ENCODE measurements at regions not wholly inside any gene's neighbourhood (a gene's known extent, or its start where the extent isn't known, plus 50 kb on each side); places are given as distances from the start of the nearest gene placed in this dataset.
"Not testable (repeated sequence)": the region's sequence is repeated elsewhere in the genome, so short reads cannot be mapped to it uniquely, and the experiment has no call there.

DNA sequence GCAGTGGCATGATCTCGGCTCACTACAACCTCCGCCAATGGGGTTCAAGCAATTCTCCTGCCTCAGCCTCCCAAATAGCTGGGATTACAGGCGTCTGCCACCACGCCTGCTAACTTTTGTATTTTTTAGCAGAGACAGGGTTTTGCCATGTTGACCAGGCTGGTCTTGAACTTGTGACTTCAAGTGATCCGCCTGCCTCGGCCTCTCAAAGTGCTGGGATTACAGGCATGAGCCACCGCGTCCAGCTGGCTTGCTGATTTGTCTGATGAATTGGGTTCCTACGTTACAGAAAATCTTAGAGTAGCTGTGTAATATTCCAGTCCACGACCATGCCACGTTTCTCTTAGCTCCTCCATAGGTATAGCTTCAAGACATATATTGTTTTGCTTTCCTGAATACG lies 102.6 kb upstream of the OTOS start:
- DNase-seq, result not testable (repeated sequence)

DNA sequence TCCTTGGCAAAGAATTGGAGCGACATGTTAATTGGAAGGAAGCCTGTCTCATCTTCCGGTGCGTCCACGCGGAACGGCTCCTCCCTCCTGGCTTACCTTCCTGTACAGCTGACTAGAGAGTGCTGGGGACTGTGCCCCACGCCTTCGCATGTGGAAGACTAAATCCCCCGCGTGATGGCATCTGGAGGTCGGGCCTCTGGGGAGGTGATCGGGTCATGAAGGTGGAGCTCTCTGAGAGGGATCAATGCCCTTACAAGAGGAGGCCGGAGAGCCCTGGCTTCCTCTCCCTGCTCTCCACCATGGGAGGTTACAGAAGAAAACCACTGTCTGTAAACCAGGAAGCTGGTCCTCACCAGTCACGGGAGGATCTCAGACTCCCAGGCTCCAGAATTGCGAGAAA lies 104.1 kb upstream of the OTOS start:
- DNase-seq, result no peak

DNA sequence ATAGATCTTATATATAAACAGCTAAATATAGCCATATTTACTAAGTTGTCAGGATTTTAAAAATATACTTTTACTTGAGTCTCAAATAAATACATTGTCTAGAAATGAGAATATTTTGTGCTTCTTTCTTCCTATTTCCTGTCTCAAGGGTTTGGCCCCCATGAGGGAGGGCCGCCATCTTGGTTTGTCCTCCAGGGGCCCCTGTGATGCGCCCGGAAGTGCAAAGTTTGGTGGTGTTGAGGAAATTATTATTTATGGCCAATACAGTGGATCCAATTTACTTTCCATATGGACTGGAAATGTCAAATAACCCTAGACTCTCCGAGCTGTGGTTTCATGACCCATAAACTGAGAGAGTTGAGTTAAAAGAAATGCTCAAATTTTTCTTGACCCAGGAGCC lies 104.7 kb upstream of the OTOS start:
- DNase-seq, result no peak

- no peak for DNase-seq
These were observed 105.2 kb upstream of the OTOS start for GRCh38 chr2:240245706-240246105.

- DNase-seq, result no peak
These were observed 105.8 kb upstream of the OTOS start for GRCh38 chr2:240246173-240246820.

DNA sequence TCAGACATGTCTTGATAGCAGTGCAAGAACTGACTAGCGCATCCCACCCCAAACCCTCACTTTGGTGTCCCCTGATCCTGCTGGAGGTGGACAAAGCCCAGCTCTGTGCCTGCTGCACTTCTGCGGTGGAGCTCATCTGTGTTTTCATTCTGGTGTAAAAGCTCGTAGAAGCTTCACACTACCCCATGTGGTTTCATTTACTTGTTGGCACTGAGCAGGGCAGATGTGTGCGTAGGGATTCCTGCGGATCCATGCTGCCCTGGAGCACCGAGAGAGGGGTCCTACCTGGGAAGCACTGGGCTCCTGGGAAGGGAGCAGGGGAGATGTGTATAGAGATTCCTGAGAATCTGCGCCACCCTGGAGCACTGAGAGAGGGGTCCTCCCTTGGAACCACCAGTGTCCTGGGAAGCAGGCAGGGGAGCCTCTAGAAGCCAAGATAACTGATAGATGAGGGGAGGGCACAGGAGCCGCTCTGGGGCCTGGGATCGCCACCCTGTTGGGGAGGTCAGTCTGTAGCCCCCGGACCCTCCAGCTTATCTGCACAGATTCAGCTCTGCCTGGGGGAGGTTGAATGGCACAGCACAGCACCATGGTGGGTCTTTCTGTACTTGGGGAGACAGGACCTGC lies 106.9 kb upstream of the OTOS start:
- DNase-seq, result no peak

DNA sequence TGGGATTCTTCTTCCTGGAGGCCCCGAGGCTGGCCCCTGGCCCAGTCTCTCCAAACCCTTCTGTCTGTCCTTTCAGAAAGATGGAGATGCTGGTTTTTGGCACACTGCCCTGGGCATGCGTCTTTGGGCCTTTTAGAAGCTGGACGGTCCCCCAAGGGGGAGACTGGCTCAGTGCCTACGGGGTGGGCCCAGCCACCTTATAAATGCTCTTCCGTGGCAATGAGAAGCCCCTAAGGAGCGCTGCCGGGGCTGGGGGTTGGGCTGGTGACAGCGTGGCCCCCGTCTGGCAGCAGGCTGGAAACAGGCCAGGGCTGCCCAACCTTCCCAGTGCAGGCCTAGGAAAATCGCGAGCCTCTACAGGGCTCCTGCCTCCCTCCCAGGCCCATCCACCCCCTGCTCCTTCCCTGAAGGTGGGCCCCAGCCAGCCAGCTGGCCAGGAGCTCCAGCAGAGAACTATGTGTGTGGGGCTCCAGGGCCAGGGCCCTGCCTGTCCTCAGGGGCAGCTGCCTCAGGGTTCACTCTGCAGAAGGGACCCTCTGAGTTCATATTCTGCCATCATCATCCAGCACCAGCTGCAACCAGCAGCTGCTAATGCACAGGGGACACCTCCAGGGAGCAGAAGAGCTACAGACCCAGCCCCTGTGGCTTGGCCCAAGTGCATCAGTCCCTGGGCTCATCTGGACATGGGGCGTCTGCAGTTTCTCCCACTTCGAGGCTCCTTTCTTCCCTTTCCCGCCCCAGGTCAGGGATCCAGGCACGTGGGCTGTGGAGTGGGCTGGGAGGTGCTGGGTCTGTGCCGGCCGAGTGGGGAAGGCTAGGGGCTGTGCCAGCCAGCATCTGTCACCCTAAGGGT lies 107.6 kb upstream of the OTOS start:
- DNase-seq, result no peak

GRCh38 chr2:240248721-240249422 lies 108.4 kb upstream of the OTOS start:
- no peak for DNase-seq

GRCh38 chr2:240249423-240250149 lies 109.1 kb upstream of the OTOS start:
- no peak for DNase-seq

DNA sequence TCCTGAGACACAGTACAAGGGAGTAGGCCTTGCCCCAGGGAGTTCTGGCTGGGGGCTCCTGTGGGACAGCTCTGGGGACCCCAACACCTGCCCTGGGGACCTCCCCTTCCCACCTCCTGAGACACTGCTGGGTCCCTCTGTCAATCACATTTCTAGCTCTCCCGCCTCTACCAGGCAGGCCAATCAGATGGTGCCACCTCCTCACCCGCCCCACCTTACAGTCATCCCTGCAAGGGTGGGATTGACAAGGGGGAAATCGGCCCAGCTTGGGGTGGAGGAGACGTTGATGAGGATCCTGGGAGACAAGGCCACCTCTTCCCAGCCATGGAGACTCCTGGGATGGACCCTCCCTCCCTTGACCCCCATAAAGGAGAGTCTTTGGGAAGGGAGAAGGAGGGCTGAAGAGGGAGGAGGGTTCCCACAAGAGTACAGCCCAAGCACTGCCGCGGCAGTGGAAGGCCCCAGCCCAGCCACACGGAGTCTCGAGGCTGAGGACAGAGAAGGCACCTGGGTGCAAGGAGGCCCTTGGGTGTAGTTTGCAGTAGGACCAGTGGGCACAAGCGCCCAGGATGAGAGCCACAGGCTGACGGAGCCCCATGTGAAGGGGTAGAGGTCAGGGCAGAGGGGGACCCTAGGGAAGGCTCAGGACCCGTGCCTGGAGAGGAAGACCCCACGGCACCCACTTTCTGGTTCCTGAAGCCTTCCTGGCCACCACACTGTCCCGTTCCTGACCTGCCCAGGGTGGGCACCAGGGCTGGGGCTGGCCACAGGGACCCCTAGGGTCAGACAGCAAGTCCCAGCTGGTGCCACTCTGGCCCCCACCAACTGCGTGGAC lies 109.9 kb upstream of the OTOS start:
- DNase-seq, result no peak

DNA sequence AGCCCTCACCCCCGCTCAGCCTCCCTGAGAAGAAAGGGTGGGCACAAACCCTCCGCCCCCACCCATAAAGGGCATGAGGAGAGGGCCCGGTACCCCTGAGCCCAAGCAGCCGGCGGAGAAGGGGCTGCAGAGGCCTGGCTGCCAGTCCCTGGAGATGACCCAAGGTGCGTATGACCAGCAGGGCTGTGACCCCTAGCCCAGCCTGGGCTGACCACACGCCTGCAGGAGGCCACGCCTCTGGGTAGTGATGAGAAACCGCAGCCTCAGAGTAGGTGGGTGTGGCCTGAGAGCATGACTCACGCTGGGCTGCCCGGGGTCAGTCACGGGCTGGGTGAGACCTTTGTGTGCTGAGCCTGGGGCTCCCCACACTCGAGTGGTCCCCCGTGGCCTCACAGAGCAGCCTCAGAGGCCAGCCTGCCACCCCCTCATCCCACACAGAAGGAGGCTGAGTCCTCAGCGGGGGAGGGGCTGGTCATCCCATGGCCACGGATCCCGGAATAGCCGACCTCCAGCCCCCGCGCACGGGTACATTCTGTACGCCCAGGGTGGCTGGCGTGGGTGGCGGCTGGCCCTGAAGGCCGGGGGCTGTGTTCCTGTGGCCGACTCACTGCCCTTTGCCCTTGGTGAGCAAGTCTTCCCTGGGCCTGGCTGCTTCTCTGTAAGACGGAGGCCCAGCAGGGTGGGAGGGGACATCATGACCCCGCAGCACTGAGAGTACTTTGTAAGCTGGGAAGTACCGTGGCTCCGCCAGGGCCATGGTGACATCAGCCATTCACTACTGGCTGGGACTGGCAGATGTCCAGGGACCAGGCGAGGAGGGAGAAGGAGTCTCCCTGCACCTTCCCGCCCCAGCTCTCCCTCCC lies 110.8 kb upstream of the OTOS start:
- DNase-seq, result peak; percentile 87

DNA sequence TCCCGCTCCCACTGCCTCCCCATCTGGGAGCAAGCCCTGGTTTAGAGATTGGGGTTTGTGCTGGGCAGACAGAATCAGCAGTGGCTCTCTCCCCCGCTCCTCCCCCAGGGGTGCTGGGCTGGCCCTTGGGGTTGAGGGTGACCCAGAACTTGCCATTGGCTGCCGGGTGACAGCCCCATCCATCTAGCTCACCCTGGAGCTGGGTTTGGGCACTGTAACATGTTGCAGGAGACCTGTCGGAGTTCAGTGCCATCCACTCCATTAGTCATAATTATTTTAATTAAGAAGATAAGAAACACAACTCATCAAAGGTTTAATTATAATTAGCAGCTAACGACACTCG lies 111.4 kb upstream of the OTOS start:
- DNase-seq, result no peak

DNA sequence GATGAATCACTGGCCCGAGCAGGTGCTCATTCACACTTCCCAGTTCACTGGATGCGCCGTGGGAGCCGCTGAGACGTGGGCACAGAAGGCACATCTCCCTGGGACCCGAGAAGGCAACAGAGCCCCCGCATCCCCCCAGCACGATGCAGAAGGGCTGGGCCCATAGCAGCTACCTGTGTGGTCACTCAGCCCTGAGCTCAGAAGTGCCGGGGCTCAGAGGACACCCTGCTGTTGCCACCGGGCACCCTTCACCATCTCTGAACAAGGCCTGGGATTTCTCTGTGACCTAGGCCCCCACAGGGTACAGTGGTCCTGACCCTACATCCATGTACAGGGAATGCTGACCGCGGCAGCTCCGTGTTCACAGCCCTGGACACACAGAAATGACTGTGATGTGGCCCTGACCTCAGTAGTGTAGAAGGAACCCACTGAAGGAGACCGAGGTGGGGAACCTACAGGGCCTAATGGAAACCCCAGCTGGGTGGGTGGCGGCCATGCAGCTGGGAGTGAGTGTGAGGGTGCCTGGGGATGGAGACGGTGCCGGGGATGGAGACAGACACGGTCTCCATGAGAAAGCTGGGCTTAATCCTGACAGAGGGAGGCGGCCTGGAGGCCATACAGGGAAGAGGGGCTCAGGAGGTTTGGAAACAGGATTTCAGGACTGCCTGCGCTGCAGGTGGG lies 111.9 kb upstream of the OTOS start:
- DNase-seq, result no peak

- DNase-seq, result no peak
These were observed 112.5 kb upstream of the OTOS start for GRCh38 chr2:240252872-240253511.

DNA sequence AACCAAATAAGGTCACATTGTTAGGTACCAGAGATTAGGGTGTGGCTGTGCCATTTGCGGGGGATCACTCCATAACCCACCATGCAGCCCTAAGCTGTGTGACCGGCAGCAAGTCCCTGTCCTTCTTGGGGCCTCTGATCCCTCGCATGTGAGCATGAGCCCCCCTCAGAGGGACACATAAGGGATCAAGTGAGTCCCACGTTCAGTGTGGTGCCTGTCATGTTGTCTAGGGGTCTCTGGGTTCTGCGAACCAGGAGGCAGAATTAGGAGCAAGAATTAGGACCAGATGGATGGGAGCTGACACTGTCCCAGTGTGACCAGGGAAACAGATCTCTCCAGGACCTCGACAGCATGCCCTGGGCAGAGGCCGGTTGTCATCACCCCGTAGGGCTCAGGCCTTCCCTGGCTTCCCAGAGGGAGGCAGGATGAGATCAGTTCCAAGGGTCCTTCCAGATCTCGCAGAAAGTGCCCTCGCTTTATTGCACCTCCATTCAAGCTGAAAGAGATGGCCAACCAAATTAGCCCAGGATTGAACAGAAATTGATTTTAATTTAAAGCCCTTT lies 113.2 kb upstream of the OTOS start:
- no peak for DNase-seq

GRCh38 chr2:240254337-240255164 lies 114.1 kb upstream of the OTOS start:
- DNase-seq, result no peak

DNA sequence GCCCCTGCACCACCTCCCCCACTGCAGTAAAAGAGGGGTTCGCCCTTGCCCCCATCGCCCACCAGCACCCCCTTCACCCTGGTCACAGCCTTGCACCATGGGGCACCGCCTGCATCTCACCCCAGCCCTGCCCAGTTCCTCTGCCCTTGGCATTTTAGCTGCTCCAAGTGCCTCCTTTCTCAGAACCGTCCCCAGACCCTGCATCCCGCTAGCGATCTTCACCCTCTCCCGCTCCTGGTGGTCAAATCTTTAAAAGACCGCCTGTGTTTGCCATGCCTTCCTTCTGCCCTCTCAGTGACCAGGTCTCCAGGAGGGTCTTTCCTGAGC lies 114.7 kb upstream of the OTOS start:
- DNase-seq, result no peak

Measured in NCI-H226 (cell line).